Fibroblast of lung (primary cell): ENCODE measurements at regions not wholly inside any gene's neighbourhood (a gene's known extent, or its start where the extent isn't known, plus 50 kb on each side); places are given as distances from the start of the nearest gene placed in this dataset.

Source experiments
- DNase-seq, 2 donors: peaks; one replicate each; pipeline versions ENCODE4 v3.0.0 to v3.0.0-alpha.2; 2010; ENCODE audit warnings: low read depth in 2 of 2
- H2AFZ ChIP-seq: 2 replicates; pipeline ENCODE4 v1.5.1; 2012; ENCODE audit warnings: low read length, control low read depth, inconsistent platforms
- H3K27ac ChIP-seq: 2 replicates; pipeline ENCODE4 v1.5.1; 2011; ENCODE audit warnings: low read length, control low read depth; ENCODE audit not compliant: insufficient read depth
- H3K27me3 ChIP-seq: 2 replicates; pipeline ENCODE4 v1.5.1; 2011; ENCODE audit warnings: mild to moderate bottlenecking, low read length; ENCODE audit not compliant: control insufficient read depth, insufficient read depth
- H3K36me3 ChIP-seq: 2 replicates; pipeline ENCODE4 v1.5.1; 2011; ENCODE audit warnings: low read length; ENCODE audit not compliant: control insufficient read depth, insufficient read depth
- H3K4me1 ChIP-seq: 2 replicates; pipeline ENCODE4 v1.5.1; 2011; ENCODE audit warnings: low read length; ENCODE audit not compliant: control insufficient read depth, insufficient read depth; ENCODE audit errors: extremely low read depth
- H3K4me2 ChIP-seq: 2 replicates; pipeline ENCODE4 v1.5.1; 2011; ENCODE audit warnings: low read length, control low read depth; ENCODE audit not compliant: insufficient read depth; ENCODE audit errors: extremely low read depth
- H3K4me3 ChIP-seq, 4 experiments: fragments of 200-600 bp in 1 of 4; sonication (generic) in 1 of 4; replicated peaks in 1 of 4; 2 replicates each; pipeline ENCODE4 v1.5.1; 2011 to 2016; ENCODE audit warnings: low read length in 4 of 4, low read depth in 3 of 4, mild to moderate bottlenecking in 3 of 4, control low read depth in 2 of 4, inconsistent platforms in 1 of 4, mixed read lengths in 1 of 4; ENCODE audit not compliant: insufficient read depth in 1 of 4; ENCODE audit errors: control extremely low read depth in 1 of 4
- H3K79me2 ChIP-seq: 2 replicates; pipeline ENCODE4 v1.5.1; 2012; ENCODE audit warnings: mild to moderate bottlenecking, low read length, inconsistent platforms; ENCODE audit not compliant: control insufficient read depth, insufficient read depth
- H3K9ac ChIP-seq: 2 replicates; pipeline ENCODE4 v1.5.1; 2011; ENCODE audit warnings: mild to moderate bottlenecking, low read length, control low read depth; ENCODE audit not compliant: insufficient read depth
- H3K9me3 ChIP-seq: 2 replicates; pipeline ENCODE4 v1.5.1; 2012; ENCODE audit warnings: low read depth, low read length; ENCODE audit not compliant: control insufficient read depth, insufficient read depth
- H4K20me1 ChIP-seq: 2 replicates; pipeline ENCODE4 v1.5.1; 2011; ENCODE audit warnings: low read length; ENCODE audit not compliant: control insufficient read depth, insufficient read depth; ENCODE audit errors: extremely low read depth
- EZH2 ChIP-seq: IDR thresholded peaks from 2 replicates; pipeline ENCODE4 v1.5.1; 2012; ENCODE audit warnings: low read length, control low read depth, mild to moderate bottlenecking; ENCODE audit errors: missing control alignments
- TF ChIP-seq, protein P1 (sequence below), 2 donors: IDR thresholded peaks in 1 of 2; conservative IDR thresholded peaks in 1 of 2; 1 replicate in 1 of 2; 2 replicates in 1 of 2; pipeline ENCODE4 v1.5.1; 2011 to 2012; ENCODE audit warnings: low read length in 2 of 2, control low read depth in 1 of 2, inconsistent platforms in 1 of 2, low read depth in 1 of 2, mild to moderate bottlenecking in 1 of 2

GRCh38 chr2:60628026-60628425 is 74.6 kb upstream of the BCL11A start:
- TF ChIP-seq, protein P1, sequence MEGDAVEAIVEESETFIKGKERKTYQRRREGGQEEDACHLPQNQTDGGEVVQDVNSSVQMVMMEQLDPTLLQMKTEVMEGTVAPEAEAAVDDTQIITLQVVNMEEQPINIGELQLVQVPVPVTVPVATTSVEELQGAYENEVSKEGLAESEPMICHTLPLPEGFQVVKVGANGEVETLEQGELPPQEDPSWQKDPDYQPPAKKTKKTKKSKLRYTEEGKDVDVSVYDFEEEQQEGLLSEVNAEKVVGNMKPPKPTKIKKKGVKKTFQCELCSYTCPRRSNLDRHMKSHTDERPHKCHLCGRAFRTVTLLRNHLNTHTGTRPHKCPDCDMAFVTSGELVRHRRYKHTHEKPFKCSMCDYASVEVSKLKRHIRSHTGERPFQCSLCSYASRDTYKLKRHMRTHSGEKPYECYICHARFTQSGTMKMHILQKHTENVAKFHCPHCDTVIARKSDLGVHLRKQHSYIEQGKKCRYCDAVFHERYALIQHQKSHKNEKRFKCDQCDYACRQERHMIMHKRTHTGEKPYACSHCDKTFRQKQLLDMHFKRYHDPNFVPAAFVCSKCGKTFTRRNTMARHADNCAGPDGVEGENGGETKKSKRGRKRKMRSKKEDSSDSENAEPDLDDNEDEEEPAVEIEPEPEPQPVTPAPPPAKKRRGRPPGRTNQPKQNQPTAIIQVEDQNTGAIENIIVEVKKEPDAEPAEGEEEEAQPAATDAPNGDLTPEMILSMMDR (conservative IDR thresholded peaks at IDR 0.05 in 1 of 2, IDR thresholded peaks at IDR 0.05 in 1 of 2; ENCODE audit: low read depth in 1 of 2, low read length in 2 of 2), result no peak
- no peak for TF ChIP-seq EZH2
- Histone ChIP-seq H3K4me1 (no peaks in the 10 kb centered on the region), H3K79me2 (no peaks in the 10 kb centered on the region), H3K36me3 (no peaks in the 10 kb centered on the region), H3K9ac (no peak overlapping the region), H3K4me2 (no peak overlapping the region), H4K20me1 (no peaks in the 10 kb centered on the region), H2AFZ (no peak overlapping the region), H3K4me3 (no peak overlapping the region), H3K27ac (no peak overlapping the region), H3K9me3 (no peaks in the 10 kb centered on the region), H3K27me3 (no peaks in the 10 kb centered on the region)
- DNase-seq, result no peak

- H3K79me2 ChIP-seq, result no peaks in the 10 kb centered on the region
- no peak overlapping the region for H3K4me2 ChIP-seq
- TF ChIP-seq, protein P1 (conservative IDR thresholded peaks at IDR 0.05 in 1 of 2, IDR thresholded peaks at IDR 0.05 in 1 of 2; ENCODE audit: low read depth in 1 of 2, low read length in 2 of 2), result no peak
- TF ChIP-seq EZH2, result no peak
- no peaks in the 10 kb centered on the region for H3K36me3 ChIP-seq
- H3K9ac ChIP-seq, result no peak overlapping the region
- no peak for DNase-seq
- no peaks in the 10 kb centered on the region for H3K4me1 ChIP-seq
- no peaks in the 10 kb centered on the region for H3K9me3 ChIP-seq
- no peak overlapping the region for H2AFZ ChIP-seq
- no peaks in the 10 kb centered on the region for H3K27me3 ChIP-seq
- no peak overlapping the region for H3K27ac ChIP-seq
- H4K20me1 ChIP-seq, result no peaks in the 10 kb centered on the region
- H3K4me3 ChIP-seq, result no peak overlapping the region
Measured at GRCh38 chr2:60628615-60629304, 75.3 kb upstream of the BCL11A start.

GRCh38 chr2:60629305-60629662 is 75.8 kb upstream of the BCL11A start:
- Histone ChIP-seq H3K4me3 (no peak overlapping the region), H3K36me3 (no peaks in the 10 kb centered on the region), H3K9ac (no peak overlapping the region), H4K20me1 (no peaks in the 10 kb centered on the region), H3K4me1 (no peaks in the 10 kb centered on the region), H3K79me2 (no peaks in the 10 kb centered on the region), H3K27ac (no peak overlapping the region), H2AFZ (no peak overlapping the region), H3K9me3 (no peaks in the 10 kb centered on the region), H3K4me2 (no peak overlapping the region), H3K27me3 (no peaks in the 10 kb centered on the region)
- no peak for DNase-seq
- TF ChIP-seq EZH2, result no peak
- TF ChIP-seq, protein P1 (conservative IDR thresholded peaks at IDR 0.05 in 1 of 2, IDR thresholded peaks at IDR 0.05 in 1 of 2; ENCODE audit: low read depth in 1 of 2, low read length in 2 of 2), result no peak
